GM12878 (cell line): ENCODE measurements at regions not wholly inside any gene's neighbourhood (a gene's known extent, or its start where the extent isn't known, plus 50 kb on each side); places are given as distances from the start of the nearest gene placed in this dataset.

Experiments used
- E2F8 ChIP-seq: fragments of 450-650 bp; IDR thresholded peaks from 2 replicates; pipeline ENCODE4 v1.6.1; 2018; ENCODE audit warnings: mild to moderate bottlenecking, low read depth, moderate library complexity; ENCODE audit not compliant: partially characterized antibody
- EGR1 ChIP-seq, 2 experiments: IDR thresholded peaks; 1 replicate in 1 of 2; 2 replicates in 1 of 2; pipeline ENCODE4 v1.6.1; 2011 to 2012; ENCODE audit warnings: low read depth in 2 of 2, low read length in 2 of 2, borderline replicate concordance in 1 of 2, mild to moderate bottlenecking in 1 of 2, moderate library complexity in 1 of 2
- KLF5 ChIP-seq: fragments of 450-650 bp; IDR thresholded peaks from 2 replicates; pipeline ENCODE4 v1.6.1; 2014; ENCODE audit warnings: mild to moderate bottlenecking; ENCODE audit not compliant: partially characterized antibody
- NKRF ChIP-seq: fragments of 450-650 bp; conservative IDR thresholded peaks from 2 replicates; pipeline ENCODE4 v1.6.1; 2017; ENCODE audit warnings: mild to moderate bottlenecking, moderate library complexity
- NRF1 ChIP-seq: conservative IDR thresholded peaks from 2 replicates; pipeline ENCODE4 v1.6.1; 2011; ENCODE audit warnings: mild to moderate bottlenecking, low read depth, low read length, improper control_type of control experiment
- PBX3 ChIP-seq: IDR thresholded peaks from 2 replicates; pipeline ENCODE4 v1.6.1; 2011; ENCODE audit warnings: mild to moderate bottlenecking, low read depth, low read length, moderate library complexity; ENCODE audit not compliant: insufficient replicate concordance
- RELA ChIP-seq: fragments of 450-650 bp; IDR thresholded peaks from 2 replicates; pipeline ENCODE4 v1.8.0; 2014; ENCODE audit warnings: borderline replicate concordance; ENCODE audit not compliant: partially characterized antibody
- ZBTB4 ChIP-seq: fragments of 450-650 bp; formaldehyde crosslinking; IDR thresholded peaks from 2 replicates; pipeline ENCODE4 v1.4.0; 2022; ENCODE audit warnings: mild to moderate bottlenecking, moderate library complexity

GRCh38 chr3:18489939-18490338, 64.8 kb upstream of the SATB1 start (continued):
- TF ChIP-seq NKRF, result no peak
- no peak for TF ChIP-seq E2F8
- TF ChIP-seq KLF5, result no peak
- TF ChIP-seq EGR1 (IDR thresholded peaks at IDR 0.05; ENCODE audit: borderline replicate concordance in 1 of 2, low read depth in 2 of 2, low read length in 2 of 2), result no peak
- no peak for TF ChIP-seq NRF1
- no peak for TF ChIP-seq RELA
- no peak for TF ChIP-seq ZBTB4
- TF ChIP-seq PBX3, result no peak
